NCI-H748 treated with DMSO at 0.1 percent for 48 hours (cell line): ENCODE measurements at regions not wholly inside any gene's neighbourhood (a gene's known extent, or its start where the extent isn't known, plus 50 kb on each side); places are given as distances from the start of the nearest gene placed in this dataset.

Experiments
- DNase-seq: peaks from one replicate; lab custom pipeline; 2025; lab: John Stamatoyannopoulos, UW

DNA sequence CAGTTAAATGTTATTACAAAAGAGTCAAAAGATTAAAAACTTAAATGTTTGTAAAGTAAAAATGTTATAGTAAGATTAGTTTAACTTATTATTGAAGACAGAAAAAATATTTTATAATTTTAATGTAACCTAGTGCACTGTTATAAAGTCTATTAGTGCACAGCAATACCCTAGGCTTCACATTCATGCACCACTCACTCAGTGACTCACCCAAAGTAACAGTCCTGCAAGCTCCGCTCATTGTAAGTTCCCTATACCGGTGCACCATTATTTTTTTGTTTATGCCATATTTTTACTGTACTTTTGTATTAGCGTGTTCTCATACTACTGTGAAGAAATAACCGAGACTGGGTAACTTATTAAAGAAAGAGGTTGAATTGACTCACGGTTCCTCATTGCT, 759.7 kb upstream of the CDH7 start:
- DNase-seq = no peak

GRCh38 chr18:64986906-64987495, 763.8 kb upstream of the CDH7 start:
- DNase-seq = no peak

GRCh38 chr18:64983497-64984238, 767.1 kb upstream of the CDH7 start:
- DNase-seq = no peak

DNA sequence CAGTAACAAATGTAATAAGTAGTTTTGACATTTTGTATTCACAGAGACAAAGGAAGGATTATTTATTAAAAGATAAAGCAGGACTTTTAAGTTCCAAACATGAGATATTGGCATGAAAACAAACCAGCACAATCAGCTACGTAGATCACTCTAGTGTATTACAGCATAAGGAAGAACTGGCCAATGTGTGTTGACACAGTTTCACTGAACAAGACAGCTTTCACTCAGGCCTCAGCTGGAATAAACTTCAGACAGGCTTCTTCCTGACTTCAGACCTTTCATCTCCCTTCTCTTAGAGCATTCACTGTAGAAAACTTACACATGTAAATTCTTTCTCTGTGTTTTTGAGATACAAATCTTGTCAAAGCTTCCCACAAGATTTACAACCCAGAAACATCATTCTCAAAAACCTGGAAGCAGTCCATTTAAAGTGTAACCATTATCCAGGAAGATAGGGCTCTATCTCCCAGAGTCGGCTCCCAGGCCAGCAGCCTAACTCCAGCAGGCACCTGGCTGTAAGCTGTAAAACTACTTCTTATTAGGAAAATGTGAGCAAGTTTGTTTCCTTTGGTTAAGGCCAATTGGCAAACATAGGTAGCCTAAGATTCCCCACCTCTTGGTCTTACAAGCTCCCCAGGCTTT, 768.3 kb upstream of the CDH7 start:
- DNase-seq = no peak

DNA sequence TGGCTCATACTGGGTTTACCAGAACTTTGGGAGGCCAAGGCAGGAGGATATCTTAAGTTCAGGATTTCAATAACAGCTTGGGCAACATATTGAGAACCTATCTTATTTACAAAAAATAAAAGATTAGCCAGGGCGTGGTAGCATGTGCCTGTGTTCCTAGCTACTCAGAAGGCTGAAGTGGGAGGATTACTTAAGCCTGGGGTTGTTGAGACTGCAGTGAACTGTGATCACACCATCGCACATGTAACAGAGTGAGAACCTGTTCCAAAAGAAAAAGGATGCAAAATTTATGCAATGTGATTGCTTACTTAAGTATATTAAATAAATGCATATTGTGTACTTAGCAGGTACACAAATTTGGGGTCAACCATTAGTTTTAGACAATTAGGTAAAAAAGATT, 768.9 kb upstream of the CDH7 start:
- no peak for DNase-seq

DNA sequence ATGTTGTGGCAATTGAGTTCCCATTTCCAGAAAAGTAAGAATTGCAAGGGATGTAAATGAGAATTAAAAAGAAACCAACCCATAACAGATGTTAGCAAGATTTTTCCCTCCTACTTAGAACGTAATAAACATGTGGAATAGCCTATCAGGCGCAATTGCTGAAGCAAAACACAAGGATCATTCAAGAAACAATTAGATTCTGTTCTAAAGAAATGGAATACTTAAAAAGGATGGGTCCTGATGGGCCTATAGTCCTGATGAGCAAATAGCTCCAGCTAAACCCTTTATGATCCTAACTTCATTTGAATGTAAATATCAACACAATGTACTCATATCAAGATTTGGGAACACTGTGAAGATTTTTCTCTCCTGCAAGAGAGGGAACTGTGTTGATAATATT, 771.0 kb upstream of the CDH7 start:
- no peak for DNase-seq

DNA sequence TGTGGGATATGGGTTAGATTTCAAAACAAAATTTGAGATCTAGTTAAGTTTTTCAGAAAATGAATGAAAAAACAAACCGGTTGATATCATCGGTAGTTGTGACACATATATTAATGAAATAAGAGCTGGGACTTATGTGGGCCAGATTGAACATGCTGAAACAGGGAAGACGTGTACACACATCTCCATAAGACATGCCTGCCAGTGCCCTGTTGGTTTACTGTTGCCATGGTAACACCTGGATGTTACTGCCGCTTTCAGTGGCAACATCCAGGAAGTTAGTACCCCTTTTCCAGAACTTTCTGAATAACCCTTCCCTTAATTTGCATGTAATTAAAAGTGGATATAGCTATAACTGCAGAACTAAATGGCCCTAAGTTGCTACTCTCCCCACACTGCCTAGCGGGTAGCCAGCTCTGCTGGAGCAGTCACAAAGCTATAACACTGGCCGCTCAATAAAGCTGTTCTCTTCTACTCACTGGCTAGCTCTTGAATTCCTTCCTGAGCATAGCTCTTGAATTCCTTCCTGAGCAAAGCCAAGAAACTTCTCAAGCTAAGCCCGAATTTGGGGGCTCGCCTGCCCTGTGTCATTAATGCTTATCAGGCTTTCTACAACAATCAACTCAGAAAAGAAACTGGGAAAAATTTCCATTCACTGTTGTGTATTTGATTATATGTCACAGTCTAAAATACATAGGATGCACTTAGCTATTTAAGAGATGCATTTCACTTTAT, 776.3 kb upstream of the CDH7 start:
- no peak for DNase-seq

DNA sequence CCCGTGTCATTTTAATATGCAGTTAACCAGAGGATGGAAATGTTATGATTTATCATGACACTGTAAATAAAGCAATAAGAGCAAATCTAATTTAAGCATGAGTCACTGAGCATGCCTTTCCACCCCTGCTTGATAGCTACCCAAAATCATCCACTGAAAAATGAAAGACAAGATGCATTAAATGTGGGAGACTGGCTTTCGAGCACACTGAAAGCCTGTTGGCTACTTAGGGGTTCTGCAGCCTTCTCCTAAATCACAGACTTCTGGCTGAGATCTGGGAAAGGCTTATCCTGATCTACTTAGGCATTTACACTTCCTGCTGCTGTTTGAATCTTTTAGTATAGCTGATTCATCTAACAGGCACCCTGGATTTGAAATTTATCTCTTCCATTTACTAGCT, 778.3 kb upstream of the CDH7 start:
- no peak for DNase-seq

DNA sequence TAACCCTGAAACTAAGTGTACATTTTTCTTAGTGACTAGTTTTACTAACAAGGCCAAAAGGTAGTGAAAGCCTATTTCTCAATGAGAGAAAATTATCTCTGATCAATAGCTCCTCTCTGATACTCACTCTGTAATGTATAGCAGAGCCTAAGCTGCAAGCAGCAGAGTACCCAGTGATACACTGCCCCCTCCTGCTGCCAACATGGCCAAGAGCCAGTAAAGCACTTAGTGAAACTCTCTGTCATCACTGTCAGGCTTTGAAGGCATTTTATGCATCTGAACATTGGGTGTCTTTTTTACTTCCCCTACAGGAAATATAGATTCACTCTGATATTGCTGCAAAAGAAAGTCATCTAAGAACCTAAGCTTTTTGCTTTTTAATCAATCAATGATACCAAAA, 784.1 kb upstream of the CDH7 start:
- DNase-seq = peak; percentile 49

- DNase-seq = no peak
Measured at GRCh38 chr18:64956465-64956864, 794.3 kb upstream of the CDH7 start.

DNA sequence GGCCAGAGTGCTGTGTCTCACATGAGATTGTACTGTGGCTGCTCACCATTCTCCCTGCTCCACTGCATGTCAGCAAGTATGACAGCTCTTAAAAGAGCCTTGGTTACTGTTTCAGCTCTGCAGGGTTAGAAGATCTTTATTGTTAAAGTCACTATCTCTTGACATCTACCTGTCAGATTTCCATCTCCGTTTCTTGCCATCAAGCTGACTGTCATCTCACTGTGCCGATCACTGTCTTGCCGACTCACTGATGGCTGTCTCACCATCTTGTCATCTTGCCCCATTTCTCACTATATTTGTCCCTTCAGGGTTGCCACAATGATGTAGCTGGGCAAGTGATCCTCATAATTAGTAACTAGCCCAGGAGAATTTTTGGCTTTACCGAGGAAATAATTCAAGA, 800.9 kb upstream of the CDH7 start:
- DNase-seq = no peak

DNA sequence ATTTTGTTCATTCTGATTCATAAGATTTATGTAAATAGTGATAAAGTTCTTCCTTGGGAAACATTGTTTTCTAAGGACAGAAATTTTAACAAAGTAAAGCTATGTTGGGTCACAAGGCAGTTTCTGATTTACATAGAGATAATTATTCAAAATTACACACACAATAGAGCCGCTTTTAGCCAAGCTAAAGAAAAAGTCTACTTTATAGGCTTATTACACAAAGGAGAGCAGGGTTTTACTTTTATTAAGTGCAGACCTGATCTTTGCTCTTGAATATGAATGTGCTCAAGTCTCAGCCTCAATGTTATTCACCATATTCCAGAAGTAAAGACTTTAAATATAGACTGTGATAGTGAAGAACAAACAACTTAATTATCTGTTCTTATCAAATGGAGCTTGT, 787.8 kb upstream of the LINC00305 start:
- DNase-seq = no peak

DNA sequence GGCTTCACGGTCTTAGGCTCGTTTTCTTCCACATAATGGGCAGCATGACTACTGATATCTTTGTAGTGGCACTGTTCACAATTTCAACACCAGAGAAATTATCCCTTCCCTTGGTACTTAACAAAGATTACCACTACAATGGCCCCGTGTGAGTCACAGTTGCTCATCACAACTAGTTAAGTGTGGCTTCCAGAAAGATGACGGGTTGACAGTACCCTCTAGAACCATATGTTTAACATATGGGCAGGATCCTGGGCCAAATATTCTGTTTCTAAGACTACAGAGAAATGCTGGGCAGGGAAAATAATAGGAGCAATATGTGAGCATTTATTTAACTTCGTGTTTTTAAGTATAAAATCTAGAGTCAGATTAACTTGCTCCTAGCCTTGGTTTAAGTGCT, 780.1 kb upstream of the LINC00305 start:
- DNase-seq = no peak

DNA sequence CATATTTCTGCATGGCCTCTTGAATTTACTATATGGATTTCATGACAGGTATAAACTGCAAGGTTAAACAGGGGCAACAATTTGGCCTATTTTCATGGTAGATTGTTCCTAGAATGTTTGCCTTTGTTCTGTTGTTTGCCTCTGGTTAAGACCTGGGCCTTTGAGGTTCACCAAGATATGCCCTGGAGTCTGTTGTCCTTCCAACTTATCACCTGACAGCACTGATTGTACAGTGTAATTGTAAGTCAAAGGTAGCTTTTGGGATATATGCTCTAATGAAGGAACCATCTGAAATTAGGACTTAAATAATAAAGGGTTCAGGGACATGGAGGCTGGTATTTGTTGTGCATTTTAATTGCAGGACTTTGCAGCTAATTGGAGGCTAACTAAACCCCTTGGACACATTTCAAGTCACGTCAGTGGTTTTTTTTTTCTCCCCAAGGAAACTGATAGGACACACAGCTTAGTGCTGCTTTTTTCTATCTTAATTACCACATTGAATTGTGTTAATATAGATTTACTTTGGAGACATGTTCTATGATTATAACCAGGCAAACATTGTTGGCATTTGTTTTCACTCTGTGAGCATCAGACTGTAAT, 771.2 kb upstream of the LINC00305 start:
- DNase-seq = no peak

DNA sequence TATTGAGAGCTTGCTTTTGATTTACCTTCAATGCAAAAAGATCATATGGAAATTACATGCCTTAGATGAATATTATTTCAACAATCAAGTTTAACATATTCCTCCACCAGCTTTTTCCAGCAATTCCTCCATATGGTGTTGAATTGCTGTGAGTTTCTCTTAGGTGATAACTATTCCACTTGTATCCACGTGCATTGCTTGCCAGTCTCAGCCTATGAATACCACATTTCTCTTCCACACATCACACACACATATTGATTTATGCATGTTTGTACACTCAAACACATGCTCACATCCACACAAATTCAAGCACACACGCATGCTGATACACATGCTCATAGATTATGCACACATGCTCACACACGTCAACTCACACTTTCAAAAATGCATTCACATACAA, 770.0 kb upstream of the LINC00305 start:
- no peak for DNase-seq

DNA sequence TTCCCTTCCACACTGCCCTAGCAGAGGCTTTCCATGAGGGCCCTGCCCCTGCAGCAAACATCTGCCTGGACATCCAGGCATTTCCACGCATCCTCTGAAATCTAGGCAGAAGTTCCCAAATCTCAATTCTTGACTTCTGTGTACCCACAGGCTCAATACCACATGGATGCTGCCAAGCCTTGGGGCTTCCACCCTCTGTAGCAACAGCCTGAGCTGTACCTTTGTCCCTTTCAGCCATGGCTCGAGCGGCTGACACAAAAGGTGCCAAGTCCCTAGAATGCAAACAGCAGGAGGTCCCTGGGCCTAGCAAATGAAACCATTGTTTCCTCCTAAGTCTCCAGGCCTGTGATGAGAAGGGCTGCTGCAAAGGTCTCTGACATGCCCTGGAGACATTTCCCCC, 744.5 kb upstream of the LINC00305 start:
- no peak for DNase-seq

- no peak for DNase-seq
Measured at GRCh38 chr18:64888956-64889355, 740.1 kb upstream of the LINC00305 start.

DNA sequence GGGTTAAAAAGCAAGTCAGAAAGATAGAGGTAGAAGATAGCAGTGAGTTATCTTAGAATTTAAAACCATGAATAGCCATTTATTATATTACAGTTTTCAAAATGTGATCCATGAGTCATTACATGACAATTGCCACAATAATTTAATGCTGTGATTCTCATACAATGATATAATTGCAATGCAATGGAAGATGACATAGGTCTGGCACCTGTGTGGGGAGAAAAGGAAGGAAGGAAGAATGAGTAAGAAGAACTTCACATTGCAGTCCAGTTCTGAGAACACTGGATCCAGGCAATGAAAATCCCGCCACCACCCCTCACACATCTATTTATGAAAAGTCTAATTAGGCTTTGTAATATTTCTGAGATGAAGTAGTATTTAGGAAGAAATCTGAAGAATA, 738.1 kb upstream of the LINC00305 start:
- DNase-seq = no peak

- DNase-seq = peak; percentile 6
Measured at GRCh38 chr18:64882896-64883295, 734.0 kb upstream of the LINC00305 start.

- DNase-seq = no peak
Measured at GRCh38 chr18:64876833-64877232, 727.9 kb upstream of the LINC00305 start.

DNA sequence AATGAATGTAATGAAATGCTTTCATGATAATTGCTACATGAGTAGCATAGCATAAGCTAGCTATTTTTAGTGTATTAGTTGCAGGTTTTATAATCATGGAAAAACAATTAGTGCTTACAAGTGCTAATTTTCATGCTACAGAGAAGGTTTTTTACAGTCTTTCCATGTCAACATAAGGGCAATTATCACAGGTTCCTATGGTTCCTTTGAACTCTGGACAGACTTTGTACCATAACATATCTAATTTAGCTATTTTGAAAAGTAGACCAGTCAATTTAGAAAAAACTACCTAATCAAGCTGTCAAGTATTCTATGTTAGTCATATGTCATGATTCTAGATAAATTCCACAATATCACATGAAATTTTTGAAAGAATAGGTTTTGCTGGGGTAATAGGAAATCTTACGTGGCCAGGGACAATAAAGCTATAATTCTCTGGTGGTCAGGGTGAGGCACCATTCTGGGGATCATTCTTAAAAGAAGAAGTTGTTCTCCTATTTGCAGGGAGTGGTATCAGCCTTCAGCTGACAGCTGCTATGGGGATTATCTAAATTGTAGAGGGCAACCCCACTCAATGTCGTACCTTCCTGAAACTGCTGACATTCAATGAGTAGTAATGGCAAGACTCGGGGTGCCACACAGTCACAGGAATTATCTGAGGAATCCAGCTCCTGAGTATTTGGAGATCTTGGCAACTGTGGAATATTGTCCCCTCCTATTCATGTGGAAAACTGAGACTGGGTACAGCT, 724.0 kb upstream of the LINC00305 start:
- DNase-seq = no peak

DNA sequence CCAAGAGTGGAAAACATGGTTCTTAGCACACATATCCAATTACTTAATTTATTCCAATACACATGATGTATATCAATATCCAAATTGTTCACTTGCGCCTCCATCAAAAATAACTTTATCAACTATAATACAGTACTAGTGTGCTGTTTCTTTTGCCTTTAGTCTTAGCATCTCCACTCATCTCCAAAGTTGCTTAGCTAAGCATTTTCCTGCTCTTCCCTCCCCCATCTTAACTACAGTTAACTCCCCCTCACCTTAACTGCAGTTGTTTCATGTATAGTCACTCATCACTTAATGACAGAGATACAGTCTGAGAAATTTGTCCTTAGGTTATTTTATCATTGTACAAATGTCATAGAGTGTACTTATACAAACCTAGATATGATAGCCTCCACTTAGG, 705.2 kb upstream of the LINC00305 start:
- no peak for DNase-seq
